Endothelial cell of umbilical vein (primary cell): ENCODE measurements at regions not wholly inside any gene's neighbourhood (a gene's known extent, or its start where the extent isn't known, plus 50 kb on each side); places are given as distances from the start of the nearest gene placed in this dataset.

Experiments used
- BruUV-seq: library from RNA; stranded (reverse); fragments of 400-500 nt; replicated peaks from 2 replicates; lab custom pipeline; 2021; lab: Mats Ljungman, UMichigan
- CTCF ChIA-PET: fragments of 300-600, 350-600 bp; sonication (Branson Sonifier 250); formaldehyde crosslinking; loops from one replicate; lab custom pipeline; 2021; ENCODE audit warnings: antibody characterized with exemption, inconsistent platforms; lab: Charles Lee
- POLR2A ChIA-PET: fragments of 300-600, 350-600 bp; sonication (Branson Sonifier 250); formaldehyde crosslinking; loops from one replicate; lab custom pipeline; 2021; ENCODE audit warnings: antibody characterized with exemption, inconsistent platforms; lab: Charles Lee
- DNase-seq: peaks from one replicate; pipeline ENCODE4 v3.0.0-alpha.2; 2011; ENCODE audit warnings: low read depth, low spot score
- FAIRE-seq: peaks from 2 replicates; lab custom pipeline; 2011; peaks lifted over from hg19 to GRCh38; lab: Jason Lieb, UNC
- H2AFZ ChIP-seq: 2 replicates; pipeline ENCODE4 v1.6.0; 2012; ENCODE audit warnings: low read depth, low read length, control low read depth, inconsistent platforms
- H3K27ac ChIP-seq: 2 replicates; pipeline ENCODE4 v1.5.1; 2011; ENCODE audit warnings: low read depth, mild to moderate bottlenecking, control low read depth, low read length, moderate library complexity; ENCODE audit not compliant: insufficient read depth
- H3K27me3 ChIP-seq, 2 experiments: 2 replicates each; pipeline versions ENCODE4 v1.6.0 to v1.6.1; 2011; ENCODE audit warnings: low read length in 2 of 2, mixed read lengths in 1 of 2; ENCODE audit not compliant: control insufficient read depth in 2 of 2, insufficient read depth in 2 of 2
- H3K36me3 ChIP-seq, 2 experiments: 2 replicates in 1 of 2; 3 replicates in 1 of 2; pipeline ENCODE4 v1.5.1; 2011; ENCODE audit warnings: low read length in 2 of 2, mild to moderate bottlenecking in 1 of 2, moderate library complexity in 1 of 2; ENCODE audit not compliant: control insufficient read depth in 2 of 2, insufficient read depth in 2 of 2; ENCODE audit errors: extremely low read depth in 1 of 2
- H3K4me1 ChIP-seq: 3 replicates; pipeline ENCODE4 v1.5.1; 2011; ENCODE audit warnings: mild to moderate bottlenecking, low read length; ENCODE audit not compliant: control insufficient read depth, insufficient read depth; ENCODE audit errors: extremely low read depth
- H3K4me2 ChIP-seq: 2 replicates; pipeline ENCODE4 v1.6.1; 2011; ENCODE audit warnings: low read length, control low read depth, mixed read lengths; ENCODE audit not compliant: insufficient read depth
- H3K4me3 ChIP-seq, 3 experiments: fragments of 200-600 bp in 1 of 3; sonication (generic), shearing (Covaris generic) in 1 of 3; replicated peaks in 1 of 3; 2 replicates each; pipeline ENCODE4 v1.5.1; 2011 to 2016; ENCODE audit warnings: control low read depth in 3 of 3, low read length in 3 of 3, mild to moderate bottlenecking in 2 of 3, inconsistent platforms in 1 of 3, low read depth in 1 of 3, moderate library complexity in 1 of 3; ENCODE audit not compliant: insufficient read depth in 1 of 3
- H3K79me2 ChIP-seq: 2 replicates; pipeline ENCODE4 v1.6.0; 2012; ENCODE audit warnings: low read length, inconsistent platforms; ENCODE audit not compliant: control insufficient read depth, insufficient read depth
- H3K9ac ChIP-seq: replicated peaks from 2 replicates; pipeline ENCODE3; 2011; ENCODE audit warnings: low read length, control low read depth; ENCODE audit not compliant: insufficient read depth; ENCODE audit errors: extremely low read depth
- H3K9me1 ChIP-seq: replicated peaks from 3 replicates; pipeline ENCODE4 v1.6.0; 2011; ENCODE audit warnings: mild to moderate bottlenecking, low read length; ENCODE audit not compliant: control insufficient read depth, insufficient read depth; ENCODE audit errors: extremely low read depth
- H3K9me3 ChIP-seq: replicated peaks from 2 replicates; pipeline ENCODE4 v1.5.1; 2012; ENCODE audit warnings: low read length, inconsistent platforms; ENCODE audit not compliant: control insufficient read depth, insufficient read depth
- H4K20me1 ChIP-seq: replicated peaks from 2 replicates; pipeline ENCODE3; 2011; ENCODE audit warnings: mild to moderate bottlenecking, low read length; ENCODE audit not compliant: control insufficient read depth, insufficient read depth; ENCODE audit errors: extremely low read depth
- EZH2 ChIP-seq: IDR thresholded peaks from 2 replicates; pipeline ENCODE4 v1.6.1; 2012; ENCODE audit warnings: borderline replicate concordance, low read depth, mild to moderate bottlenecking, moderate library complexity, low read length, inconsistent platforms; ENCODE audit not compliant: severe bottlenecking
- FOS ChIP-seq: IDR thresholded peaks from 2 replicates; pipeline ENCODE4 v1.6.1; 2011; ENCODE audit warnings: mild to moderate bottlenecking, low read length, moderate library complexity, borderline replicate concordance; ENCODE audit not compliant: insufficient read depth
- GATA2 ChIP-seq: IDR thresholded peaks from 2 replicates; pipeline ENCODE4 v1.7.0; 2011; ENCODE audit warnings: low read depth, mild to moderate bottlenecking, moderate library complexity, mixed read lengths, low read length; ENCODE audit not compliant: insufficient read length, insufficient read depth
- JUN ChIP-seq: IDR thresholded peaks from 2 replicates; pipeline ENCODE4 v1.6.1; 2011; ENCODE audit warnings: borderline replicate concordance, low read depth; ENCODE audit not compliant: insufficient read length, insufficient read depth
- MYC ChIP-seq: IDR thresholded peaks from one replicate; pipeline ENCODE4 v1.6.1; 2011; ENCODE audit warnings: mild to moderate bottlenecking, low read depth, low read length
- POLR2A ChIP-seq: IDR thresholded peaks from 2 replicates; pipeline ENCODE4 v1.6.1; 2012; ENCODE audit warnings: low read depth, mild to moderate bottlenecking, control low read depth, low read length
- POLR2AphosphoS5 ChIP-seq: IDR thresholded peaks from 2 replicates; pipeline ENCODE4 v1.6.1; 2012; ENCODE audit warnings: low read depth, mild to moderate bottlenecking, control low read depth, low read length, moderate library complexity; ENCODE audit not compliant: insufficient read depth
- dilution Hi-C: fragments of 300-500 bp; cut with MboI; formaldehyde crosslinking; loops from one replicate; pipeline ENCODE4 v1.15.0; 2019; ENCODE audit warnings: low sequenced_read_pairs; ENCODE audit not compliant: extremely low pct_ligation_motif_present
- intact Hi-C: fragments of 100-400 bp; cut with micrococcal nuclease; formaldehyde crosslinking; loops from one replicate; pipeline ENCODE4 v1.10.0; 2022
- TF ChIP-seq, protein P1 (sequence below), 2 donors: IDR thresholded peaks; 1 replicate in 1 of 2; 2 replicates in 1 of 2; pipeline ENCODE4 v1.5.1; 2011; ENCODE audit warnings: low read length in 2 of 2, mild to moderate bottlenecking in 2 of 2, moderate library complexity in 2 of 2, control low read depth in 1 of 2, inconsistent platforms in 1 of 2, low read depth in 1 of 2; ENCODE audit not compliant: insufficient read depth in 1 of 2; ENCODE audit errors: extremely low read depth in 1 of 2
- TF ChIP-seq, protein P2 (sequence below): IDR thresholded peaks from 2 replicates; pipeline ENCODE4 v1.6.1; 2011; ENCODE audit not compliant: insufficient read depth, insufficient read length

DNA sequence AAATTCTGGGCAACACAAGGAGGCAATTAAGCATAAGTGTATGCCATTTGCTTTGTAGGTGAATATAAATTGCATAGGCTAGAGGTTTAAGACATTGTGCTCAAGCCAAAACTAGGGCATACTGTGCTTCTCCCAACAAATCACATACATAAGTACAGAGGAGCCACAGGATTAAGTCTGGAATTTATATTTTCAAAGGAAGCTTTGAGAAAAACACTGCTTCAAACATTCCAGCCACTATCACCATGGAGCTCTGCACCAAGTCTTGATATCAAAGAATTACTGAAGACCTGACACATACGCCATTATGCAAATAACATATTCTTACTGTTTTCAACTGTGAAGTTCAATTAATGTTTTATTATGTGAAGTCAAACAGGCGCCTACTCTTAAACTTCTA lies 119.4 kb upstream of the NPHP3 start:
- H3K4me3 ChIP-seq = no peak overlapping the region
- H3K9me1 ChIP-seq = no peaks in the 10 kb centered on the region
- intact Hi-C loops = no loop called here
- H2AFZ ChIP-seq = no peak overlapping the region
- no peak overlapping the region for H3K4me2 ChIP-seq
- DNase-seq (no peak), FAIRE-seq (no peak)
- dilution Hi-C loops = no loop called here
- no TSS peak for BruUV-seq
- H3K4me1 ChIP-seq = no peaks in the 10 kb centered on the region
- no peaks in the 10 kb centered on the region for H3K79me2 ChIP-seq
- CTCF ChIA-PET = no interaction called here
- H3K27me3 ChIP-seq = no peaks in the 10 kb centered on the region
- H4K20me1 ChIP-seq = no peaks in the 10 kb centered on the region
- POLR2A ChIA-PET = no interaction called here
- no peaks in the 10 kb centered on the region for H3K9me3 ChIP-seq
- no peaks in the 10 kb centered on the region for H3K36me3 ChIP-seq
- H3K27ac ChIP-seq = no peak overlapping the region
- H3K9ac ChIP-seq = no peak overlapping the region
- TF ChIP-seq, protein P1, sequence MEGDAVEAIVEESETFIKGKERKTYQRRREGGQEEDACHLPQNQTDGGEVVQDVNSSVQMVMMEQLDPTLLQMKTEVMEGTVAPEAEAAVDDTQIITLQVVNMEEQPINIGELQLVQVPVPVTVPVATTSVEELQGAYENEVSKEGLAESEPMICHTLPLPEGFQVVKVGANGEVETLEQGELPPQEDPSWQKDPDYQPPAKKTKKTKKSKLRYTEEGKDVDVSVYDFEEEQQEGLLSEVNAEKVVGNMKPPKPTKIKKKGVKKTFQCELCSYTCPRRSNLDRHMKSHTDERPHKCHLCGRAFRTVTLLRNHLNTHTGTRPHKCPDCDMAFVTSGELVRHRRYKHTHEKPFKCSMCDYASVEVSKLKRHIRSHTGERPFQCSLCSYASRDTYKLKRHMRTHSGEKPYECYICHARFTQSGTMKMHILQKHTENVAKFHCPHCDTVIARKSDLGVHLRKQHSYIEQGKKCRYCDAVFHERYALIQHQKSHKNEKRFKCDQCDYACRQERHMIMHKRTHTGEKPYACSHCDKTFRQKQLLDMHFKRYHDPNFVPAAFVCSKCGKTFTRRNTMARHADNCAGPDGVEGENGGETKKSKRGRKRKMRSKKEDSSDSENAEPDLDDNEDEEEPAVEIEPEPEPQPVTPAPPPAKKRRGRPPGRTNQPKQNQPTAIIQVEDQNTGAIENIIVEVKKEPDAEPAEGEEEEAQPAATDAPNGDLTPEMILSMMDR (IDR thresholded peaks at IDR 0.05; ENCODE audit: extremely low read depth in 1 of 2, insufficient read depth in 1 of 2, low read depth in 1 of 2, low read length in 2 of 2) = no peak
- TF ChIP-seq JUN = no peak
- TF ChIP-seq FOS = no peak
- no peak for TF ChIP-seq POLR2AphosphoS5
- no peak for TF ChIP-seq POLR2A
- TF ChIP-seq, protein P2, sequence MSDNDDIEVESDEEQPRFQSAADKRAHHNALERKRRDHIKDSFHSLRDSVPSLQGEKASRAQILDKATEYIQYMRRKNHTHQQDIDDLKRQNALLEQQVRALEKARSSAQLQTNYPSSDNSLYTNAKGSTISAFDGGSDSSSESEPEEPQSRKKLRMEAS = no peak
- no peak for TF ChIP-seq MYC
- no peak for TF ChIP-seq EZH2
- TF ChIP-seq GATA2 = no peak
